ENCODE measurements at regions not wholly inside any gene's neighbourhood (a gene's known extent, or its start where the extent isn't known, plus 50 kb on each side); places are given as distances from the start of the nearest gene placed in this dataset.

- H3K79me2 ChIP-seq (ENCODE audit: insufficient read depth, low read length) = no peaks in the 10 kb centered on the region
- DNase-seq = no peak
- no peak overlapping the region for H3K56ac ChIP-seq (ENCODE audit: insufficient read length, low read depth, low read length)
- H3K23me2 ChIP-seq (ENCODE audit: insufficient read length, low read depth, low read length, poor library complexity, severe bottlenecking) = no peaks in the 10 kb centered on the region
- no peak overlapping the region for H3K4ac ChIP-seq (ENCODE audit: low read depth, low read length)
- H3K79me1 ChIP-seq (ENCODE audit: insufficient read depth, low read depth, low read length, poor library complexity, severe bottlenecking) = no peaks in the 10 kb centered on the region
- no peaks in the 10 kb centered on the region for H3K27me3 Mint-ChIP-seq (ENCODE audit: low read depth)
- no peak overlapping the region for H2BK20ac ChIP-seq (ENCODE audit: low read depth, low read length, poor library complexity, severe bottlenecking)
- H4K20me1 ChIP-seq (ENCODE audit: control insufficient read depth, insufficient read depth, insufficient read length) = no peaks in the 10 kb centered on the region
- no peak overlapping the region for H4K8ac ChIP-seq (replicated peaks; ENCODE audit: insufficient read length, low read depth, low read length)
- H3T11ph ChIP-seq (ENCODE audit: low read length) = no peak overlapping the region
- H3K4me1 Mint-ChIP-seq = no peaks in the 10 kb centered on the region
- no peaks in the 10 kb centered on the region for H3K9me3 ChIP-seq (ENCODE audit: control insufficient read depth, low read depth, low read length)
- no peak overlapping the region for H3K18ac ChIP-seq (ENCODE audit: insufficient read length, low read depth, low read length)
- H3K14ac ChIP-seq (ENCODE audit: insufficient read depth, low read length) = no peak overlapping the region
- H4K5ac ChIP-seq (ENCODE audit: insufficient read length, low read depth, low read length) = no peak overlapping the region
- no peak overlapping the region for H2BK120ac ChIP-seq (ENCODE audit: low read depth, low read length, poor library complexity, severe bottlenecking)
- H4K91ac ChIP-seq (ENCODE audit: insufficient read length, low read depth, low read length) = no peak overlapping the region
- H3K27ac ChIP-seq (ENCODE audit: insufficient read length, low read depth, low read length) = no peak overlapping the region
- TF ChIP-seq, protein P1, sequence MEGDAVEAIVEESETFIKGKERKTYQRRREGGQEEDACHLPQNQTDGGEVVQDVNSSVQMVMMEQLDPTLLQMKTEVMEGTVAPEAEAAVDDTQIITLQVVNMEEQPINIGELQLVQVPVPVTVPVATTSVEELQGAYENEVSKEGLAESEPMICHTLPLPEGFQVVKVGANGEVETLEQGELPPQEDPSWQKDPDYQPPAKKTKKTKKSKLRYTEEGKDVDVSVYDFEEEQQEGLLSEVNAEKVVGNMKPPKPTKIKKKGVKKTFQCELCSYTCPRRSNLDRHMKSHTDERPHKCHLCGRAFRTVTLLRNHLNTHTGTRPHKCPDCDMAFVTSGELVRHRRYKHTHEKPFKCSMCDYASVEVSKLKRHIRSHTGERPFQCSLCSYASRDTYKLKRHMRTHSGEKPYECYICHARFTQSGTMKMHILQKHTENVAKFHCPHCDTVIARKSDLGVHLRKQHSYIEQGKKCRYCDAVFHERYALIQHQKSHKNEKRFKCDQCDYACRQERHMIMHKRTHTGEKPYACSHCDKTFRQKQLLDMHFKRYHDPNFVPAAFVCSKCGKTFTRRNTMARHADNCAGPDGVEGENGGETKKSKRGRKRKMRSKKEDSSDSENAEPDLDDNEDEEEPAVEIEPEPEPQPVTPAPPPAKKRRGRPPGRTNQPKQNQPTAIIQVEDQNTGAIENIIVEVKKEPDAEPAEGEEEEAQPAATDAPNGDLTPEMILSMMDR (conservative IDR thresholded peaks at IDR 0.05) = no peak
- H3K27ac Mint-ChIP-seq = no peak overlapping the region
- no peak overlapping the region for H3K23ac ChIP-seq (ENCODE audit: insufficient read length, low read depth, low read length)
- H3K4me2 ChIP-seq (ENCODE audit: insufficient read depth, insufficient read length, low read length) = no peak overlapping the region
- H2AFZ ChIP-seq (ENCODE audit: low read length) = no peak overlapping the region
- H2BK12ac ChIP-seq (ENCODE audit: insufficient read length, low read depth, low read length) = no peak overlapping the region
- H2BK5ac ChIP-seq (ENCODE audit: insufficient read length, low read length) = no peak overlapping the region
- H3K9ac ChIP-seq (ENCODE audit: extremely low read depth, insufficient read length, low read length) = no peak overlapping the region
- no peaks in the 10 kb centered on the region for H3K4me1 ChIP-seq (ENCODE audit: insufficient read depth, low read length)
- no peak overlapping the region for H2AK5ac ChIP-seq (ENCODE audit: insufficient read length, low read length)
- no peak overlapping the region for H3K4me3 Mint-ChIP-seq
- H3K27me3 ChIP-seq (ENCODE audit: insufficient read depth, low read length) = no peaks in the 10 kb centered on the region
- H3K9me3 Mint-ChIP-seq = peaks cover 64 to 65% of the 10 kb centered on the region in 2 experiments
- no peak overlapping the region for H2BK15ac ChIP-seq (ENCODE audit: low read depth, low read length)
- no peaks in the 10 kb centered on the region; a peak in 1 of 7 replicates for H3K36me3 Mint-ChIP-seq (ENCODE audit: insufficient read depth in 1 of 3, low read depth in 3 of 3)
These were observed 427.9 kb upstream of the SPANXN1 start for GRCh38 chrX:144819406-144819805.

All from H9 (cell line).